Skeletal muscle cell (primary cell): ENCODE measurements at regions not wholly inside any gene's neighbourhood (a gene's known extent, or its start where the extent isn't known, plus 50 kb on each side); places are given as distances from the start of the nearest gene placed in this dataset.
"Not testable (repeated sequence)": the region's sequence is repeated elsewhere in the genome, so short reads cannot be mapped to it uniquely, and the experiment has no call there.

Experiments used
- DNase-seq: peaks from one replicate; pipeline ENCODE4 v3.0.0-alpha.2; 2010; ENCODE audit warnings: low read depth
- H3K4me3 ChIP-seq: 2 replicates; pipeline ENCODE4 v1.5.1; 2011; ENCODE audit warnings: low read depth, mild to moderate bottlenecking, control low read depth, low read length, moderate library complexity

- DNase-seq, H3K4me3 ChIP-seq: not testable (repeated sequence)
Measured at GRCh38 chr15:31705076-31705678, 325.1 kb upstream of the CHRNA7 start.

DNA sequence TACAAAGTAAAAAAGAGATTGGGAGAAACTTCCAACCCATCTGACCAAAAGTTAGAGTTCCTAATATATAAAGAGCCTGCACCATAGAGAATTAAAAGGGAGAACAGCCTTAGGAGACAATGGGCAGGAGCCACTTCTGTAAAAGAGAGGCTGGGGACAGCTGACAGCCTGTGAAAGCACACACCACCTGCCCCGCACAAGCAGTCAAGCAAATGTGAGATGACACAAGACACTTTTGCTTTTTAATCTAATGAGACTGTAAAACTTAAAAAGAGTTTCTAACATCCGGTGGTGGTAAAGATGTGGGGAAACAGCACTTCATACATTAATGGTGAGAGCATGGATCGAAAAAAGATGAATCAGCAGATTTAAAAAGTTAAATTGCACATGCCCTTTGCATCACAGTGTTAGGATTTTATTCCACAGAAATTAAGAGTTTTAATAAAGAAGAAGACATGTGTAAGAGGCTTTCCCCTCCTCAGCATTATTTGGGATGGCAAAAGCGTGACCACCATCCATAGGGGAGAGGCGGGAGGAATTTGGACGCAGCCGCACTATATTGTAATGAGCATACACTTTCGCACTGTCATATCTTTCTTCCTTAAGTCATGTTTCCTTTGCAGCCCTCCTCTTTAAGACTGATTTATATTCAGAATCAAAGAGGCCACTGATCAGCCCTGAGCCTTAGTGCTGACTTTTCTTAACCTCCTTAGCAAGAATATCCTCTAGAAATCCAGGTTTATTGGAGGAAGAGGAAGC lies 322.2 kb upstream of the CHRNA7 start:
- DNase-seq, H3K4me3 ChIP-seq: not testable (repeated sequence)

DNA sequence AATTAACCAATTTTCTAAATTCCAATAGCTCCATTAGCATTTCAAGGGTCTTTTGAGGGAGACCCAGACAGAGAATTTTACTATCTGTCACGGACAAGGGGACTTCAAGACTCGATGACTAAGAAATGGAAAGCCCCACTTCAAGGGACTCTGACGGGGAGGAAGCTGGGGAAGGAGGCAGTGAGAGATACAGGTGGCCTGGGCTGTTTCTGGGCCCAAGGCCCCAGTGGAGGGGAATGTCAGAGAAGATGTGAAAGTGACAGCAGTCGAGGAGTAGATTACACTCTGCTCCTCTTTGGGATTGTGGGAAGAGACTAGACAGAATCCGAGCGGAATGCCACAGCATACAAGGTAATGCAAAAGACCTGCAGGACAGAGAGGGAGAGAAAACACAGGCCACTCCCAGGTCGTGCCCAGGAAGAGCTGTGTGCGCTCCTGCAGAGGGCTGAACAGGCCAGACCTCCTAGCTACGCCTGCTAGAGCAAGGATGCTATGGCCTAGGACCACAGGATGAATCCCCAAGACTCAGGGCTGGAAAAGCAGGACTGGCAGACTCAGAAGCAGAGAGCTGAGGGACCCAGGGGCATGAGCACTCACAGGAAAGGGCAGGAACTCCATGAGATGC lies 321.5 kb upstream of the CHRNA7 start:
- not testable (repeated sequence) for DNase-seq, H3K4me3 ChIP-seq

GRCh38 chr15:31709479-31709878 lies 320.8 kb upstream of the CHRNA7 start:
- not testable (repeated sequence) for H3K4me3 ChIP-seq, DNase-seq

- not testable (repeated sequence) for H3K4me3 ChIP-seq, DNase-seq
Measured at GRCh38 chr15:31710806-31711205, 319.5 kb upstream of the CHRNA7 start.

DNA sequence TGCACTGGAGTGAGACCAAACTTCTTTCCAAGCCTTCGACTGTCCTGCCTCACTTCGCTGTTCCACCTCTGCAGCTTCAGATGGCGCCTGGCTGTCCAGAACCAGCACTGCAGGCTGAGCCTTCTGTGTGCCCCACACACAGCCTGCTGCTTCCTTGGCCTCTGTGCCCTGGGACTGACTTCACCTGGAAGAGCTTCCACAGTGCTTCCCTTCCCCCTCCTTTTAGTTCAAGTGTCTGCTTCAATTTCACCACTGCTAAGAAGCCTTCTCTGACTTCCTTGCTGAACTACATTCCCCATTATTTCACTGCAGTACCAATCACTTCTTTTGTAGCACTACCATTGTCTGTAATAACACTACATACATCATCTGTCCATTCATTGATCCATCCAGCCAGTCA lies 315.1 kb upstream of the CHRNA7 start:
- DNase-seq, H3K4me3 ChIP-seq: not testable (repeated sequence)

DNA sequence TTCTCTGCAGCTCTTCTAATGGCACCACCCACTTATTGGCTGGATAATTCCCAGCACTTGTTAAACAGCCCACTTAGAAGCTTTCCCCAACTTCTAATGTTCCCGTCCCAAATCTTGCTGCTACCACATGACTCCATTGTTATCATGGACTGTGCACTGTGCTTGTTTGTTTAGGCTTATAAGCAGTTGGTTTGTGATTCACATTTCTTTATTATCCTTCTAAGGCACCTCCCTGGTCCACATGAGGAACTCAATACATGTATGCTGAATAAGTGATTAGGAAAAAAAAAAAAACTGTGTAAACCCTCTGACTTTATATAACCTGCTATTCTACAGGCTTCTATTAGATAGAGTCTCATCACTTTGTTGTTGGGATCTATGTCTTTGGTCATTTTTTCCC lies 311.7 kb upstream of the CHRNA7 start:
- not testable (repeated sequence) for H3K4me3 ChIP-seq, DNase-seq

DNA sequence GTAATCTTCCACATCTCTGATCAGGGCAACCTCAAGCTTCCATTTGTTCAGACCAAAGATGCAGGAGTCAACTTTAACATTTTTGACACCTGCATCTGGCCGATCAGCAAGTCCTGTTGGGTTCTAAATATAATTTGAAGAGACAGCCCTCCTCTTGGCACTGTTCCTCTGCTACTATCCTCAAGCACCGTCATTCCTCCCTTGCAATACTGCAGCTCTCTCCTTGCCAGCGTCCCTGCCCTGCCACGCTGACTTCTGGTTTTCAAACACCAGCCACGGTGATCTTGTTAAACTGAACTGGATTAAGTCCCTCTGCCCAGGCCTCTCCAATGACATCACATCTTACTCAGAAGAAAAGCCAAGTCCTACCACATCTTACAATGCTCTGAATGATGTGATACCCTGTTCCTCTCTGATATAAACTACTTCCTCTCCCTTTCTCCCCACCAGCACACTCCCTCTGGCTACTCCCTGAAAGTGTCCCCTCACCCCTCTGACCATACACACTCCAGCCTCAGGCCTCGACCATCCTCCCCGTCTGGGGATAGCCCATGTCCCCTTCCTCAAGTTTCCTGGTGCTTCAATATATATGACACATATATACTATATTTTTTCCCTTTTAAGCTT lies 310.8 kb upstream of the CHRNA7 start:
- not testable (repeated sequence) for DNase-seq, H3K4me3 ChIP-seq

- not testable (repeated sequence) for H3K4me3 ChIP-seq, DNase-seq
Measured at GRCh38 chr15:31723019-31723418, 307.3 kb upstream of the CHRNA7 start.

DNA sequence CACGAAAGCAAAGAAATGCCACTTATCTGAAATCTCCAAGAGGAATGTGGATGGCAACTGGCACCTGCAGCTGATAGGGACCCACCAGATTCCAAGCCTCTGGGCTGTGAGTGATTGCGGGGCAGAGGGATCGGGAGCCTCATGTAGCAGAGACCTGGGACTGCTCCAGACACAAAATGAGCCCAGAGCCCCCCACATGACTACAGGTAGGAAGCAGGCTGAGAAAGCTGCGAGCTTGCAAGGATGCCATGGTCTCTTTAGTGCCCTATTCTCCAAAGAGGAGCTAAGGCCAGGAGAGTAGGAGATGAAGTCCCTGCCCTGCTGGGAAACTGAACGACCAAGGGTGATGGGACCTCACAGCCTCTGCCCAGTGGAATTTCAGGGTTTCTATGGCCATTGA lies 305.4 kb upstream of the CHRNA7 start:
- H3K4me3 ChIP-seq, DNase-seq: not testable (repeated sequence)

DNA sequence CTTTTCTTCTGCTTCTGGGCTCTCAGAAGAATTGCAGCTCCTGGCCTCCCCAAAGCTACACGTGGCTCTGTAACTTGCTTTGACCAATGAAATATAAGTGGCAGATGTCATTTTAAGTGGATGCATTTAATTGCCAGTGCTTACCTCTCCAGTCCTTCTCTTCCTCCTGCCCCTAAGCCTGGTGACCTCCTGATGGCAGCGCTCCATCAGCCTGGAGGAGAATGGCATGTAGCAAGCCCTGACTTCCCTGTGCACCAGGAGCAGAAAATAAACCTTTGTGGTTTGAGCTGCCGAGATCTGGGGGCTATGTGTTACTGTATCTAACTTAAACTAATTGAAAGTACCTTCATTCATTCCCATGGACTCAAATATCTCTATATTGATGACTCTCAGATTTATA lies 304.7 kb upstream of the CHRNA7 start:
- not testable (repeated sequence) for H3K4me3 ChIP-seq, DNase-seq

DNA sequence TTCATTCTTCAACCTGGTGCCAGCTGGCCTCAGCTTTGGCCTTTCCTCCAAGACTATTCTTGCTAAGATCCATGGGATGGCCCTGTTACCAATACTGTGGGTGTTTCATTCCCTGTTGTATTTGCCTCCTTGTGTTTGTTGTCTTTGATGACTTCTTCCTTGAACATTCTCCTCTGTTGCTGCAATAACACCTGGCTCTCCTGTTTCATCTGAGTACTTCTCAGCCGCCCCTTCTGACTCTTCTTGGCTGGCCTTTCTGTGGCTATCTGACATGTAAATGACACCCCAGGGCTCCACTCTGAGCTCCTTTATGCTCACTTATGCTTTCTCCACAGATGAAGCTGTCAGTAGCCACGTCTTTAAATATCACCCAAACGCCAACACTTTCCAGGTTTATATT lies 302.7 kb upstream of the CHRNA7 start:
- no peak overlapping the region for H3K4me3 ChIP-seq
- DNase-seq = no peak

GRCh38 chr15:31732726-31733125 lies 297.6 kb upstream of the CHRNA7 start:
- H3K4me3 ChIP-seq = no peak overlapping the region

DNA sequence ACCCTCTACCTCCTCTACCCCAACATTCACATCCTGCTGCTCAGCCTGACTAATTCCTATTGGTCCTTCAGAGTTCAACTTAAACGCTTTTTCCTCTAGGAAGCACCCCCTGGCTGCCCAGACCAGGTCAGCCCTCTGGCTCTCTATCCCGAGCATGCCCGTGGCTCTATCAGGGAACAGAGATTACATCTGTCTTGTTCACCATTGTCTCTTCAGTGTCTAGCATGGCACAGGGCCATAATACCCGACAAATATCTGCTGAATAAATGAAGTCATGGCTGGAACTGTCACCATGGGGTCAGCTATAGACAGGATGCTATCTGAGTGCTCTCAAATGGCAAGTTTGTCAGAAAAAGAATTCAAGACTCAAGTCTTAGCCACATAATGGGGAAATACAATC lies 296.9 kb upstream of the CHRNA7 start:
- DNase-seq = no peak
- no peak overlapping the region for H3K4me3 ChIP-seq

More at GRCh38 chr15:31732726-31733125, 297.6 kb upstream of the CHRNA7 start:
- DNase-seq = no peak

DNA sequence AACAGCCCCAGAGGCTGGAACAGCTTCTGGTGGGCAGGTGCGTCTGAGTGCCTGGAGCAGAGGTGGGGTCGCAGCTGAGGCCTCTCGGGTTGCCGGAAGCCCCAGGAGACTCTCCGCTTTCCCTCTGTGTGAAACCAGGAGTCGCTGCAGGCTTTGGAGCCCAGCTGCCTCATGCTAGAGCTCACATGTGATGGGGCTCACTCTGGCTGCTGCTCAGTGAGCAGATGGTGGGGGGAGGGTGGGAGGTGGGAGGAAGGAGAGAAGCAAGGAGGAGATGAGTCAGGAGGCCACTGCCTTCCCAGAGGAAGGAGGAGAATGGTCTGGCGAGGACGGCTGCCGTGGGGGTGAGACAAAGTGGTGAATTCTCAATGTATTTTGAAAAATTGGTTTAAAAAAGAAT lies 290.1 kb upstream of the CHRNA7 start:
- peak; percentile 2 for DNase-seq
- H3K4me3 ChIP-seq = no peak overlapping the region

DNA sequence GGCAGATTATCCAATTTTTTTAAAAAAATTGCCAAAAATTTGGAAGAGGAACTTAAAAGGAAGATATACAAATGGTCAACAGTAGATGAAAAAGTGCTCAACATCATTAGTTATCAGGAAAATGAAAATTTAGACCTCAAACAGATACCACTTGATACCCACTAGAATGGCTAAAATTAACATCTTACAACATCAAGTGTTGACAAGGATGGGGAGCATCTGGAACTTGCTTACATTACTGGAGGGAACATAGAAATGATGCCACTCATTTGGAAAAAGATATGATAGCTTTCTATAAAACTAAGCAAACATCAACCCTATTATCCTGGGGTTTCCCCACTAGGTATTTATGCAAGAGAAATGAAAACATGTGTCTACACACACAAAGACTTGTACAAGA lies 284.5 kb upstream of the CHRNA7 start:
- H3K4me3 ChIP-seq = no peak overlapping the region

DNA sequence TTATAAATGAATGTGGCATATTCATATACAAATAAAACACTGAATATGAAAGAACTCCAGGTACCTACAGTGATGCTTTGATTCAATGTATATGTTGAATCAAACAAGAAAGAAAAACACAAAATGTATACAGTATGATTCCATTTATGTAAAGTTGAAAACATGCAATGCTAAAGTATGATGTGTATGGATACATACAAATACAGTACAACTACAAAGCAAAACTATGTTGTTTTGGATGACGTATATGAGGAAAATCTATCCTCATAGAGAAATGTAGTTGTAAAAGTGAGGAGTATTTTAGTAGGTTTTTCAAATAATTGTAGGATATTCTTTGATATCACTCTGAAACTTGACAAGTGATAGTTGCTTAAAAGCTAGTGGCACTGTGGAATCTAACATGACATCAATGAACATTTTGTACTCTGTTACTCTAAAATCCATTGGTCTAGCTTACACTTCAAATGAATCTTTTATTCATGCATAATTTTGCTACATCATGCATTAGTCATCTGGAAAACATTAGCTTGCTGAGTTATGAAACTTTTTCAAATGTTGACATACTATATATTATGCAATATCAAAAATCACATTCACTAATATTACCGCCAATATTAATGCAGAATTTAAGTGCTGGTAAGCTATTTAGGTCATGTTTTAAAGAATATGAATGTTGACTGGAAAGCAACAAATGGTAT lies 278.1 kb upstream of the CHRNA7 start:
- peak; percentile 4 for DNase-seq
- H3K4me3 ChIP-seq = no peak overlapping the region

More for the DNA sequence above, 284.5 kb upstream of the CHRNA7 start:
- no peak for DNase-seq

- no peak for DNase-seq
- H3K4me3 ChIP-seq = no peak overlapping the region
Measured at GRCh38 chr15:31752905-31753304, 277.4 kb upstream of the CHRNA7 start.

GRCh38 chr15:31758126-31758525 lies 272.2 kb upstream of the CHRNA7 start:
- H3K4me3 ChIP-seq = no peak overlapping the region
- no peak for DNase-seq

DNA sequence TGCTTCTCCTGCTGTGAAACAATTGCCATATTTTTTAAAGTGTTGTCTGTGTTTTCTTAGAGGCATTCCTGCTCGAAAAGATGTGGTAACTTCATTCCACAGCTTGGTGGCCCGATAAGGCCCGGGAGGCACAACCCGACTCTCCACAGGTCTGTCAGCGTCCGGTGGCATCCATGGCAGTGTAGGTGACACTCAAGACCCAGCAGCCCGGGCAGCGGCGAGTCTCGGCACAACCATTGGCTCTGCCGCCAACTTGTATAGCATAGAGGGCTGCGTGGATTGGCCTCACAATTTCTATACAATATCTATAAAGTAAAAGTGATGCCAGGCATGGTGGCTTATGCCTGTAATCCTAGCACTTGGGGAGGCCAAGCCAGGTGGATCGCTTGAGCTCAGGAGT lies 262.3 kb upstream of the CHRNA7 start:
- H3K4me3 ChIP-seq = no peak overlapping the region
- no peak for DNase-seq
